Tibial artery (tissue), 4 donors: ENCODE measurements at regions not wholly inside any gene's neighbourhood (a gene's known extent, or its start where the extent isn't known, plus 50 kb on each side); places are given as distances from the start of the nearest gene placed in this dataset.

ENCODE experiments used
- DNase-seq, 2 donors: peaks; one replicate each; pipeline ENCODE4 v3.0.0-alpha.2; 2019
- H3K27ac ChIP-seq, 2 donors: fragments of 200-600 bp; sonication (generic) in 1 of 2; 1 replicate in 1 of 2; 2 replicates in 1 of 2; pipeline ENCODE4 v1.5.1; 2018 to 2019; ENCODE audit warnings: mild to moderate bottlenecking in 1 of 2
- H3K27me3 ChIP-seq, 2 donors: fragments of 200-600 bp; sonication (generic) in 1 of 2; one replicate each; pipeline versions ENCODE4 v1.5.1 to v1.6.0; 2016 to 2019
- H3K36me3 ChIP-seq, 3 donors: fragments of 200-600 bp; sonication (generic) in 2 of 3; one replicate each; pipeline ENCODE4 v1.5.1; 2016 to 2019; ENCODE audit warnings: mild to moderate bottlenecking in 2 of 3
- H3K4me1 ChIP-seq, 4 donors: fragments of 200-600 bp; sonication (generic) in 2 of 4; 1 replicate in 3 of 4; 2 replicates in 1 of 4; pipeline ENCODE4 v1.5.1; 2016 to 2019
- H3K4me3 ChIP-seq, 2 donors: fragments of 200-600 bp; sonication (generic) in 1 of 2; 1 replicate in 1 of 2; 2 replicates in 1 of 2; pipeline ENCODE4 v1.5.1; 2018 to 2019; ENCODE audit warnings: mild to moderate bottlenecking in 2 of 2
- H3K9me3 ChIP-seq, 3 donors: fragments of 200-600 bp; sonication (generic) in 1 of 3; one replicate each; pipeline ENCODE4 v1.5.1; 2016 to 2019
- intact Hi-C: fragments of 100-400 bp; cut with DNase I; formaldehyde crosslinking; loops from one replicate; pipeline ENCODE4 v1.15.0; 2023; ENCODE audit warnings: low total_unique reads
- TF ChIP-seq, protein P1 (sequence below), 2 experiments: fragments of 200-600 bp in 1 of 2; fragments of 450-650 bp in 1 of 2; IDR thresholded peaks; one replicate each; pipeline ENCODE4 v1.5.1; 2017 to 2019; ENCODE audit warnings: antibody characterized with exemption in 2 of 2, mild to moderate bottlenecking in 1 of 2, moderate library complexity in 1 of 2

DNA sequence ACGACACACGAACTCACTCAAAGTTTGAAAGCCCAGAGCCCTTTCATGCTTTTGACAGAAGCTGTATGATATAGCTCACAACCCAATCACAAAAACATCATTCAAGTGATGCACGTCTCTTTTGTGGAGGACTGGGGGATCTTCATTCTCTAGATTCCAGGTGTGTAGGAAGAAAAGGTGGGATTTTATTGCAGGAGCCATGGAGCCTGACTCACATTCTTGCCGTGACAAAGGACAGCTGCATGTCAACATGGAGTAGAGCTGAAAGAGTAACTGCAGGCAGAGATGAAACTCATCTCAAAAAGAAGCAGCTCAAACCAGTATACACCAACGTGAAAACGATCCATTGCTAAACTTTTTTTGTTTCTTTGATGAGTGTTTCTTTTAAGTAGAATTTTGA is 50.9 kb upstream of the PDE1A start:
- DNase-seq, result no peak
- H3K36me3 ChIP-seq, result no peaks in the 10 kb centered on the region
- no peaks in the 10 kb centered on the region for H3K4me1 ChIP-seq
- H3K27ac ChIP-seq, result no peak overlapping the region
- TF ChIP-seq, protein P1, sequence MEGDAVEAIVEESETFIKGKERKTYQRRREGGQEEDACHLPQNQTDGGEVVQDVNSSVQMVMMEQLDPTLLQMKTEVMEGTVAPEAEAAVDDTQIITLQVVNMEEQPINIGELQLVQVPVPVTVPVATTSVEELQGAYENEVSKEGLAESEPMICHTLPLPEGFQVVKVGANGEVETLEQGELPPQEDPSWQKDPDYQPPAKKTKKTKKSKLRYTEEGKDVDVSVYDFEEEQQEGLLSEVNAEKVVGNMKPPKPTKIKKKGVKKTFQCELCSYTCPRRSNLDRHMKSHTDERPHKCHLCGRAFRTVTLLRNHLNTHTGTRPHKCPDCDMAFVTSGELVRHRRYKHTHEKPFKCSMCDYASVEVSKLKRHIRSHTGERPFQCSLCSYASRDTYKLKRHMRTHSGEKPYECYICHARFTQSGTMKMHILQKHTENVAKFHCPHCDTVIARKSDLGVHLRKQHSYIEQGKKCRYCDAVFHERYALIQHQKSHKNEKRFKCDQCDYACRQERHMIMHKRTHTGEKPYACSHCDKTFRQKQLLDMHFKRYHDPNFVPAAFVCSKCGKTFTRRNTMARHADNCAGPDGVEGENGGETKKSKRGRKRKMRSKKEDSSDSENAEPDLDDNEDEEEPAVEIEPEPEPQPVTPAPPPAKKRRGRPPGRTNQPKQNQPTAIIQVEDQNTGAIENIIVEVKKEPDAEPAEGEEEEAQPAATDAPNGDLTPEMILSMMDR (IDR thresholded peaks at IDR 0.05), result no peak
- H3K4me3 ChIP-seq, result no peak overlapping the region
- intact Hi-C loops, result no loop called here
- H3K9me3 ChIP-seq, result no peaks in the 10 kb centered on the region
- no peaks in the 10 kb centered on the region for H3K27me3 ChIP-seq

DNA sequence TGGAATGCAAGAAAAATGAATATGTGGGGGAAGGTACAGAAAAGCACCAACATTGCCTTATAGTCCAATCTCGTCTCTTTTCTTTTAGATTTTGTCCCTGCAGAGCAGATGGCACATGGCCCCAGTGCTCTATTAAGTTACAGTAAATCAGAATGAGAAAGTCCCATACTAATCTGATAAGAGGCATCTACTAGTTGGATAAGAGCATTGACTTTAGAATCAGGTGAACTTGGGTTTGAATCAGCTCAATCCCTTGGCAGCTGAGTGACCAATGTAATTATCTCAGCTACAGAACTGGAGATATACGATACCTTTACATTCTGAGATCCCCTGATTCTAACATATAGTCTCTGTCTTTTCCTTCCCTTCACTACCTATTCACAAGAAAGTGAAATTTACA is 54.8 kb upstream of the PDE1A start:
- TF ChIP-seq, protein P1 (IDR thresholded peaks at IDR 0.05), result no peak
- Histone ChIP-seq H3K27ac (no peak overlapping the region), H3K27me3 (no peaks in the 10 kb centered on the region), H3K9me3 (no peaks in the 10 kb centered on the region), H3K4me3 (no peak overlapping the region), H3K36me3 (no peaks in the 10 kb centered on the region), H3K4me1 (no peaks in the 10 kb centered on the region)
- intact Hi-C loops, result no loop called here
- DNase-seq, result no peak

DNA sequence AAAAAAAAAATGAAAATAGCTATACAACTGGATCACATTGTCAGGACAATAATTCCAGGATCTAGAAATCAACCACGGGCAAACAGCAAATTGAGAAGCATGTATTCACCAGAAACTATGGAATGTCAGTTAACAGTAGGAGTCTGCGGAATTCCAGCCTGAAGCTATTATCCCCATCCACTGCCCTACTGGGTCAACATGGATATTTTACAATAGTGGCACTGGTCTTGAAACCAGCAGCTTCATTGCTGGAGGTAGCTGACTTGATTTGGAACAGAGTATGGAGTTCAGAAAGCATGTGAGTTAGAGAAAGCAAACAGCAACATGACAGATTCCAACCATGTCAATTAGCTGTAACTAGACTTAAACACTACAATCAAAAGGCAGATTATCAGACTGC is 55.7 kb upstream of the PDE1A start:
- H3K4me3 ChIP-seq, result no peak overlapping the region
- intact Hi-C loops, result no loop called here
- H3K27me3 ChIP-seq, result no peaks in the 10 kb centered on the region
- H3K4me1 ChIP-seq, result no peaks in the 10 kb centered on the region
- TF ChIP-seq, protein P1 (IDR thresholded peaks at IDR 0.05), result no peak
- DNase-seq, result no peak
- H3K27ac ChIP-seq, result no peak overlapping the region
- no peaks in the 10 kb centered on the region for H3K36me3 ChIP-seq
- no peaks in the 10 kb centered on the region for H3K9me3 ChIP-seq

DNA sequence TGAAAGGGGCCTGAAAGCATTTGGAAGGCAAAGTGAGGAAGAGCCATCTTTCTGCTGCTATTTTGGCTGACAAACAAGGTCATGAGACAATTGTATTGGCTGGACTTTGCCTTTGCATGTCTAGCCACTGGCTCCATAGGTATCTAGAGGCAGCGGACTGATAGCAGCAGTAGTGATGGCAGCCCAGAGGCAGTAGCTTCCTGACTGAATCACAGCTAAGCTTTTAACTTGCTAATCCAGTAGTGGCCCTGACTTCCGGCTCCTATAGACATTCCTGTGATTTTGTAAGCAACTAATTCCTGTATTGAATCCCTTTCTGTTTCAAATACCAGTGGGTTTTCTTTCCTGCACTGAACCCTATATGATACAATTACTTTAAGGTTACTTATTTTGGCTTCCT is 69.8 kb upstream of the PDE1A start:
- Histone ChIP-seq H3K4me3 (no peak overlapping the region), H3K27ac (no peak overlapping the region), H3K9me3 (no peaks in the 10 kb centered on the region), H3K27me3 (no peaks in the 10 kb centered on the region), H3K4me1 (no peaks in the 10 kb centered on the region), H3K36me3 (no peaks in the 10 kb centered on the region)
- intact Hi-C loops, result no loop called here
- TF ChIP-seq, protein P1 (IDR thresholded peaks at IDR 0.05), result no peak
- DNase-seq, result no peak

DNA sequence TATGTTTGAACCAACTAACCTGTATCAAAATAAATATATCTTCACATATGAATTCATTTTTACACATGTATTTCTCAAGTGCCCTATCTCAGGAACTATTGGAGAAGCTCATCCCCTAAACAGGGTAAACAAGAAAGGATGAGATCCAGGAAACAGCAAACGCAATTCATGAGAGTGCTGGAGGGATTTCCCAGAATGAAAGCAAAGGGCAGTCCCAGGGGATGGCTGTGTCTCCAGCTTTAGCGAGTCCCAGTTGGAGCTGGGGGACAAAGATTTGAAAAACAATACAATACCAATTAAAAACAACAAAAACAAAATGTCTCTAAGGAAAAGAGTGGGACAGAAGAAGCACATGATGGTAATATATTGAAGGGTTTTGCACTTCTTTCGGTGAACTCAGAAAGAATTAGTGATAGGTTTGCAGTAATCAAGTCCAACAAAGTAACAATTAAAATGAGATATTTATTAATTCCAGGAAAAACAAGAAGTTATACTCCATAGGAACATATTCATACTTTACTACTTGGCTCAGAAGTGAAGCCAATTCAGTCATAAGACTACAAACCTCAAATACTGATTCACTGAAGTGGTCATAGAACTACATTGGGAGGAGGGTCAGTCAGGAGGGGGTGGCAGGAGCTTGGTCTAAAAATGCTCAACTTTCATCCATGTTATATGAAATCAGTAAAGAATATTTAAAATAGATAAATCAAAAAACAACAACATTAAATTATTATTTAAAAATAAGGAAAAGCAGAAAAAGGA is 73.1 kb upstream of the PDE1A start:
- TF ChIP-seq, protein P1 (IDR thresholded peaks at IDR 0.05), result no peak
- H3K27me3 ChIP-seq, result no peaks in the 10 kb centered on the region
- H3K27ac ChIP-seq, result no peak overlapping the region
- H3K4me1 ChIP-seq, result no peaks in the 10 kb centered on the region
- DNase-seq, result no peak
- H3K36me3 ChIP-seq, result no peaks in the 10 kb centered on the region
- intact Hi-C loops, result no loop called here
- no peaks in the 10 kb centered on the region for H3K9me3 ChIP-seq
- H3K4me3 ChIP-seq, result no peak overlapping the region

DNA sequence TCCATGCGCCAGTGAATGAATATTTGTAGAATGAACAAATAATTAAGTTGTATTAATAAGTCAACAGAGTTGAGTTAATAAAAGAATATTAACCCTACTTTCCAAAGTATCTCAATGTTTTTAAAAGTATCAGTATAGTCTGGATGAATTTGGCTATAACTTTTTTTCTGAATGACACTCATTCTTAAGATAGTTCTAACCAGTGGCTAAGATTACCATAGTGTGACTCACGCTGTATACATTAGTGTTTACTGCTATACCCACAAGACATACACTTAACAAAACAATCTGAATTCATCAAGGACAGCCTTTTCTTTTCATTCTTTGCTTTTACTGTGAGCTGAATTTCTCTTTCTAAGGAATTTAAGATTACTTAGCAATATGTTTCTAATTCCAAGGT is 77.0 kb upstream of the PDE1A start:
- intact Hi-C loops, result no loop called here
- no peaks in the 10 kb centered on the region for H3K4me1 ChIP-seq
- no peaks in the 10 kb centered on the region for H3K9me3 ChIP-seq
- DNase-seq, result no peak
- no peak overlapping the region for H3K27ac ChIP-seq
- no peak overlapping the region for H3K4me3 ChIP-seq
- H3K36me3 ChIP-seq, result no peaks in the 10 kb centered on the region
- TF ChIP-seq, protein P1 (IDR thresholded peaks at IDR 0.05), result no peak
- no peaks in the 10 kb centered on the region for H3K27me3 ChIP-seq
